OCI-LY3 (cell line): ENCODE measurements at regions not wholly inside any gene's neighbourhood (a gene's known extent, or its start where the extent isn't known, plus 50 kb on each side); places are given as distances from the start of the nearest gene placed in this dataset.

ENCODE experiments used
- CTCF ChIP-seq: fragments of 200-600, 300-600 bp; sonication (generic); IDR thresholded peaks from 2 replicates; pipeline ENCODE4 v1.5.1; 2014; ENCODE audit warnings: antibody characterized with exemption, low read length, low read depth
- EZH2phosphoT487 ChIP-seq: fragments of 200-600 bp; shearing (Covaris generic); IDR thresholded peaks from 2 replicates; pipeline ENCODE4 v1.6.1; 2018; ENCODE audit warnings: antibody characterized with exemption, mixed run types, low read depth

DNA sequence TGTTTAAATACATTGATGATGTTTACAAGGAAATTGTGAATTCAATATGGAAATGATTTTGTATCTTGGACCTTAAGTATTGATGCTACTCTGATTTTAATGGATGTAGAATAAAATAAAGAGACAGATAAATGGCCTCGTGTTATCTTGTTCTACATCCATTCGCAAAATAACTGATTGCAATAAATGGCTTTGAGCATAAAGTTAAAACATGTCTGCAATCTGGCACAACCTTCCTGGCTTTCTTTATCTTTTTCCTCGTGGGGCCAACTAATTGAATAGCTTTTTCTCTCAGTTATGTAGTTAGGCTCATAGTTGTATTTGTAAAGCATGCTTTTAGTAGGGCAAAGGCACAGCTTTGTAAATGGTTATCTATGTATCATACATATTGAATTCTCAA, 691.4 kb downstream of the CDH8 start:
- TF ChIP-seq CTCF, result no peak
- no peak for TF ChIP-seq EZH2phosphoT487
